Type B pancreatic cell (in vitro differentiated cells): ENCODE measurements at regions not wholly inside any gene's neighbourhood (a gene's known extent, or its start where the extent isn't known, plus 50 kb on each side); places are given as distances from the start of the nearest gene placed in this dataset.

ENCODE experiments used
- DNase-seq: peaks from one replicate; pipeline ENCODE4 v3.0.0; 2021; ENCODE audit warnings: mixed read lengths; ENCODE audit not compliant: unreplicated experiment; ENCODE audit errors: extremely low spot score
- H3K27ac Mint-ChIP-seq: 2 replicates; pipeline ENCODE4 v1.8.0; 2021; ENCODE audit warnings: mild to moderate bottlenecking, mixed read lengths
- H3K27me3 Mint-ChIP-seq: 2 replicates; pipeline ENCODE4 v1.8.0; 2021; ENCODE audit warnings: mixed read lengths
- H3K36me3 Mint-ChIP-seq: 2 replicates; pipeline ENCODE4 v1.8.0; 2021; ENCODE audit warnings: mixed read lengths
- H3K4me1 Mint-ChIP-seq: one replicate; pipeline ENCODE4 v1.8.0; 2021; ENCODE audit warnings: mixed read lengths; ENCODE audit not compliant: unreplicated experiment
- H3K4me3 Mint-ChIP-seq: 2 replicates; pipeline ENCODE4 v1.8.0; 2021; ENCODE audit warnings: mild to moderate bottlenecking, mixed read lengths
- H3K9me3 Mint-ChIP-seq: 2 replicates; pipeline ENCODE4 v1.8.0; 2021; ENCODE audit warnings: mixed read lengths
- TF ChIP-seq, protein P1 (sequence below): fragments of 200-600 bp; sonication (generic); conservative IDR thresholded peaks from 2 replicates; pipeline ENCODE4 v1.5.0; 2021; ENCODE audit warnings: antibody characterized with exemption, mild to moderate bottlenecking

DNA sequence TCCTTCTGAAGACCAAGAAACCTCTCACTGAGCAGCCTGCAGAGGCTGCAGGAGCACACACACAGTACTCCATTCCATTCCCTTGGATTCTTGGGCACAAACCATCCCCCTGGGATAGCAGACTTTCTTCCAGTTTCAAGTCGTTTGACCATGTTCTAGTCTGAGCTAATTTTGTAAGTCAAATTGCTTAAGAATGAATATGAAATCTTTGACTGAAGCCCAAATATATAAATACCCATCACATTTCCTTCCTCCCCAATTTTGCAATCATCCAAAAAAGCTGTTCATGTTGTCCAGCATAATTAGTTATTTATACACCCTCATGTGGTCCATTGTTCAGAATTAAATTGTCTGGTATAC lies 231.2 kb upstream of the TPRG1 start:
- no peak for DNase-seq
- Mint-ChIP-seq H3K9me3 (peaks cover 5% of the 10 kb centered on the region), H3K4me3 (no peak overlapping the region), H3K27me3 (peaks cover 5% of the 10 kb centered on the region), H3K27ac (no peak overlapping the region), H3K36me3 (no peaks in the 10 kb centered on the region), H3K4me1 (no peaks in the 10 kb centered on the region)
- TF ChIP-seq, protein P1, sequence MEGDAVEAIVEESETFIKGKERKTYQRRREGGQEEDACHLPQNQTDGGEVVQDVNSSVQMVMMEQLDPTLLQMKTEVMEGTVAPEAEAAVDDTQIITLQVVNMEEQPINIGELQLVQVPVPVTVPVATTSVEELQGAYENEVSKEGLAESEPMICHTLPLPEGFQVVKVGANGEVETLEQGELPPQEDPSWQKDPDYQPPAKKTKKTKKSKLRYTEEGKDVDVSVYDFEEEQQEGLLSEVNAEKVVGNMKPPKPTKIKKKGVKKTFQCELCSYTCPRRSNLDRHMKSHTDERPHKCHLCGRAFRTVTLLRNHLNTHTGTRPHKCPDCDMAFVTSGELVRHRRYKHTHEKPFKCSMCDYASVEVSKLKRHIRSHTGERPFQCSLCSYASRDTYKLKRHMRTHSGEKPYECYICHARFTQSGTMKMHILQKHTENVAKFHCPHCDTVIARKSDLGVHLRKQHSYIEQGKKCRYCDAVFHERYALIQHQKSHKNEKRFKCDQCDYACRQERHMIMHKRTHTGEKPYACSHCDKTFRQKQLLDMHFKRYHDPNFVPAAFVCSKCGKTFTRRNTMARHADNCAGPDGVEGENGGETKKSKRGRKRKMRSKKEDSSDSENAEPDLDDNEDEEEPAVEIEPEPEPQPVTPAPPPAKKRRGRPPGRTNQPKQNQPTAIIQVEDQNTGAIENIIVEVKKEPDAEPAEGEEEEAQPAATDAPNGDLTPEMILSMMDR = no peak

DNA sequence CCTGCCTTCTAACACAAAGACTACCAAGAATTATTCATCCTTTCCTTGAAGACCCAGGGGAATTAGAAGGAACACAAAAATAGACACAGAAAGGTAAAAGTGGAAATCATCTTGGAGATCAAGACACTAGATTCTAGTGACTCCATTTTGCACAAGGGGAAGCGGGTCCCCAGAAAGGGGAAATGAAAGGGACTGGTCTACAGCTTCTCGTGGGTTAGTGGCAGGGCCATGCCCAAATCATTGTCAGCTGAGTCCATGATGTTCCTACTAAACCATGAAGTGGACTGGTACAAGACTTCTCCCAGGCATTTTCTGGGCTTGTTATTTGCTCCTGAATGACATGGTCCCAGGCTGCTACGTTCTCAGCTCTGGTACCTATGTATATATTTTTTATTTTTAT lies 230.7 kb upstream of the TPRG1 start:
- Mint-ChIP-seq H3K9me3 (peaks cover 5% of the 10 kb centered on the region), H3K27me3 (peaks cover 5% of the 10 kb centered on the region), H3K4me1 (no peaks in the 10 kb centered on the region), H3K27ac (no peak overlapping the region), H3K4me3 (no peak overlapping the region), H3K36me3 (no peaks in the 10 kb centered on the region)
- TF ChIP-seq, protein P1 = no peak
- no peak for DNase-seq

DNA sequence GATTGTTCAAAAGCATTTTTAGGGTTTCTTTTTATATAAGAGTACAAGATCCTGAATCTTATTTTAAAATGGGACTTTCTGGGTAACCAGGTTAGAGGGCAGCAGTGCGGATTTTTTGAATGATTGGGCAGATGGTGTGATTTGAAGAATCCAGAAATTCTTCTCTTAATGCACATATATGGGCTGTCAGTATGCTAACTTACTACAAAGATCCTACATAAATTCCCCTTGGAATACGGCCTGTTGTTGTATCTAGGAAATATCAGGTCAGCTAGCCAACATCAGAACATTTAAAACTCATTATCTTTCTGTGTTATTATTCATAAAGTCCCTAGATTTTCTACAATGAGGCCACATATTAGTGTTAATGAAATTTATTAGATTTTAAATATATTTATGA lies 229.6 kb upstream of the TPRG1 start:
- Mint-ChIP-seq H3K4me1 (no peaks in the 10 kb centered on the region), H3K9me3 (peaks cover 5% of the 10 kb centered on the region), H3K27ac (no peak overlapping the region), H3K4me3 (no peak overlapping the region), H3K27me3 (peaks cover 5% of the 10 kb centered on the region), H3K36me3 (no peaks in the 10 kb centered on the region)
- no peak for DNase-seq
- TF ChIP-seq, protein P1 = no peak

DNA sequence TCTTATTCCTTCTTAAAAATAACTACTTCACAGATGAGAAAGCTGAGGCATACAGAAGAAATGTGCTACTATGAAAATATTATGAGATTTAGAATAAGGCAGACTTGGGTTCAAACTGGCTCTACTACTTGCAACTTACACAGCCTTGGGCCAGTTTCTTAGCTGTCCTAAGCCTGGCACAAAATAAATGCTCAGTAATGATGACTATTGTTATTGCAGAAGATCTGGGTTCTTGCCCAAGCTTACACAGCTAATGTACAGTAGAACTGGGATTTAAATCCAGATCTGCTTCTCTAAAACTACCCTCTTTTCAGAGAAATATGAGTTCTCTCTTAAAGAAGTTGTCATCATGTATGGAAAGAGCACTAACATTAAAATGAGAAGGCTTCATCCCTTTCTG lies 228.2 kb upstream of the TPRG1 start:
- H3K9me3 Mint-ChIP-seq = no peaks in the 10 kb centered on the region
- no peak overlapping the region for H3K4me3 Mint-ChIP-seq
- no peak overlapping the region for H3K27ac Mint-ChIP-seq
- peaks cover 8% of the 10 kb centered on the region for H3K4me1 Mint-ChIP-seq
- TF ChIP-seq, protein P1 = no peak
- peaks cover 5% of the 10 kb centered on the region for H3K27me3 Mint-ChIP-seq
- DNase-seq = no peak
- H3K36me3 Mint-ChIP-seq = no peaks in the 10 kb centered on the region

DNA sequence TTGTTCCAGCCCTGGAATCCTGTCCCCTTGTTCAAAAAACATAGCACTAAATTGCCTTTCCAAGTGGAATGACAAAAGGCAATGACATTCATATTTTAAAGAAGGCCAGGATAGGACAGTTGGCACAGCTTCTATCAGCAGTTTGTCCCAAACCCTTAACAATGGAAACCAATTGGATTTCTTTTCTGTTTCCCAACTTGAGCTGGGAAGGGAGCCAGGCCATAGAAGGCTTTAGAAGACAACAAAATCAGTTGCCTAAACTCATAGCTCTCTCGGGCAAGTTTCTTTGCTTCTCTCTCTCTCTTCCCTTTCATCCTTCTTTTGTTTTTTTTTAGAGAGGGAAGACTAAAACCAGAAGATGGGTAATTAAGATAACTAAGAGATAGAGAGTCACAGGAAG lies 227.7 kb upstream of the TPRG1 start:
- H3K27ac Mint-ChIP-seq = no peak overlapping the region
- DNase-seq = no peak
- peaks cover 11% of the 10 kb centered on the region for H3K4me1 Mint-ChIP-seq
- TF ChIP-seq, protein P1 = no peak
- H3K4me3 Mint-ChIP-seq = no peak overlapping the region
- H3K9me3 Mint-ChIP-seq = no peaks in the 10 kb centered on the region
- peaks cover 5% of the 10 kb centered on the region for H3K27me3 Mint-ChIP-seq
- no peaks in the 10 kb centered on the region for H3K36me3 Mint-ChIP-seq
